ENCODE measurements at regions not wholly inside any gene's neighbourhood (a gene's known extent, or its start where the extent isn't known, plus 50 kb on each side); places are given as distances from the start of the nearest gene placed in this dataset.

DNA sequence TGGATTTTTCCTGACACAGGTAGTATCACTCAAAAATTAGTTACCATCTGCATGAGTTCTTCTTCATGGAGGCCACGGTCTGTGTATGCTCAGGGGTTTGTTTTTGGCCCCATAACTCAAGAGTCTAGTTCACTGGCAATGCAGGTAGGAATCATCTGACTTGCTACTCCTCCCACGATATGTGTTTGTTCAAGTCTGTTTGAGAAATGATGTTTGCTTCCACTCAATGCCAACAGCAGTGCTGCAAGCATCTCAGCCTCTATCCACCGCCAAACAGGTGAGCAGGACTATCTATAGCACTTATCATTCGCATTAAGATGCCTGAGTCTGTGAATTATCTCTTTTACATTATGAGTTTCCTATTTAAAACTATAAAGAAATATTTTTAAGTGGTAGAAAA, 264.8 kb upstream of the PTGER4 start:
- no peak for DNase-seq
- no peak overlapping the region for H3K4me3 ChIP-seq
- intact Hi-C loops (cut with DNase I): no loop called here
- H3K27ac ChIP-seq: no peak overlapping the region
- H3K36me3 ChIP-seq: no peaks in the 10 kb centered on the region
- TF ChIP-seq, protein P1, sequence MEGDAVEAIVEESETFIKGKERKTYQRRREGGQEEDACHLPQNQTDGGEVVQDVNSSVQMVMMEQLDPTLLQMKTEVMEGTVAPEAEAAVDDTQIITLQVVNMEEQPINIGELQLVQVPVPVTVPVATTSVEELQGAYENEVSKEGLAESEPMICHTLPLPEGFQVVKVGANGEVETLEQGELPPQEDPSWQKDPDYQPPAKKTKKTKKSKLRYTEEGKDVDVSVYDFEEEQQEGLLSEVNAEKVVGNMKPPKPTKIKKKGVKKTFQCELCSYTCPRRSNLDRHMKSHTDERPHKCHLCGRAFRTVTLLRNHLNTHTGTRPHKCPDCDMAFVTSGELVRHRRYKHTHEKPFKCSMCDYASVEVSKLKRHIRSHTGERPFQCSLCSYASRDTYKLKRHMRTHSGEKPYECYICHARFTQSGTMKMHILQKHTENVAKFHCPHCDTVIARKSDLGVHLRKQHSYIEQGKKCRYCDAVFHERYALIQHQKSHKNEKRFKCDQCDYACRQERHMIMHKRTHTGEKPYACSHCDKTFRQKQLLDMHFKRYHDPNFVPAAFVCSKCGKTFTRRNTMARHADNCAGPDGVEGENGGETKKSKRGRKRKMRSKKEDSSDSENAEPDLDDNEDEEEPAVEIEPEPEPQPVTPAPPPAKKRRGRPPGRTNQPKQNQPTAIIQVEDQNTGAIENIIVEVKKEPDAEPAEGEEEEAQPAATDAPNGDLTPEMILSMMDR (IDR thresholded peaks at IDR 0.05): no peak
- TF ChIP-seq POLR2A (IDR thresholded peaks at IDR 0.05): no peak
- WGBS, 4 donors: 85 to 93% (median 90%) methylated on average over 4 of the region's 4 CpGs
- no peak for ATAC-seq
- peaks cover 0 to 40% (median 9%) of the 10 kb centered on the region in 12 donors for H3K4me1 ChIP-seq
- no peaks in the 10 kb centered on the region for H3K27me3 ChIP-seq
- peaks cover 0 to 18% (median 0%) of the 10 kb centered on the region in 12 donors for H3K9me3 ChIP-seq

- intact Hi-C loops (cut with DNase I): no loop called here
- WGBS, 4 donors: 60 to 67% (median 64%) methylated on average over 4 of the region's 4 CpGs
- no peak for ATAC-seq
Observed at GRCh38 chr5:40413743-40414142, 266.0 kb upstream of the PTGER4 start.

DNA sequence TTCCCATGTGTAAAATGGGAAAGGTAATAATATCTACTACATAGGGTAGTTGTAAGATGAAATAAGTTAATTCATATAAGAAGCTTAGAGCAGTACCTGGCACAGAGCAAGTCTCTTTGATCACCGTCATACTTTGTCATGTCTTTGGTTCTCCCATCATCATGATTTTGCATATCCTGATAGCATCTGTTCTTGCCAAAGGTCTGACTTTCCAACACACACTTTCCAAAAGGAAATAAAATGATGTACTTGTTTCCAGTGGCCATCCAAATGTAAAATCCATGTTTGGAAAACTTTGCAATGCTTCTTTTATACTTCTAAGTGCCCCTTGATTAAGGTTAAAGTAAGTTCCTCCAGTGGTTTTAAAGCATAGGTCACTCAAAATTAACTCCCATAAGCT, 266.9 kb upstream of the PTGER4 start:
- ATAC-seq: no peak
- peaks cover 0 to 60% (median 13%) of the 10 kb centered on the region in 12 donors for H3K4me1 ChIP-seq

More at GRCh38 chr5:40413743-40414142, 266.0 kb upstream of the PTGER4 start:
- Histone ChIP-seq H3K36me3 (no peaks in the 10 kb centered on the region), H3K4me1 (peaks cover 0 to 52% (median 13%) of the 10 kb centered on the region in 12 donors), H3K27me3 (no peaks in the 10 kb centered on the region), H3K27ac (no peak overlapping the region), H3K4me3 (no peak overlapping the region), H3K9me3 (peaks cover 0 to 12% (median 0%) of the 10 kb centered on the region in 12 donors)
- TF ChIP-seq POLR2A (IDR thresholded peaks at IDR 0.05): no peak
- TF ChIP-seq, protein P1 (IDR thresholded peaks at IDR 0.05): no peak
- no peak for DNase-seq

GRCh38 chr5:40410964-40411635, 268.6 kb upstream of the PTGER4 start:
- Histone ChIP-seq H3K9me3 (no peaks in the 10 kb centered on the region), H3K4me3 (peak overlapping the region in 1 of 12 donors; percentile 1), H3K4me1 (peaks cover 0 to 77% (median 20%) of the 10 kb centered on the region in 12 donors), H3K27ac (peak overlapping the region in 11 of 12 donors; percentile 36 to 79 (median 62)), H3K36me3 (no peaks in the 10 kb centered on the region), H3K27me3 (no peaks in the 10 kb centered on the region)
- 41 to 60% (median 44%) methylated on average over 3 of the region's 3 CpGs for WGBS, 4 donors
- no peak for TF ChIP-seq POLR2A (IDR thresholded peaks at IDR 0.05)
- TF ChIP-seq, protein P1 (IDR thresholded peaks at IDR 0.05): no peak
- ATAC-seq (peak; percentile 65 to 81 (median 76)), DNase-seq (peak in 1 of 5 donors; percentile 32)
- intact Hi-C loops (cut with DNase I): no loop called here

More for the DNA sequence above, 266.9 kb upstream of the PTGER4 start:
- no peak for TF ChIP-seq POLR2A (IDR thresholded peaks at IDR 0.05)
- TF ChIP-seq, protein P1 (IDR thresholded peaks at IDR 0.05): no peak
- intact Hi-C loops (cut with DNase I): no loop called here
- peak overlapping the region in 1 of 12 donors; percentile 2 for H3K27ac ChIP-seq
- H3K27me3 ChIP-seq: no peaks in the 10 kb centered on the region
- 59 to 82% (median 66%) methylated on average over 1 of the region's 1 CpG for WGBS, 4 donors
- no peaks in the 10 kb centered on the region for H3K36me3 ChIP-seq
- H3K4me3 ChIP-seq: no peak overlapping the region
- H3K9me3 ChIP-seq: peaks cover 0 to 5% (median 0%) of the 10 kb centered on the region in 12 donors
- no peak for DNase-seq

Data from heart left ventricle (tissue), 16 donors.